Nucleus accumbens (tissue), 56 donors: ENCODE measurements at regions not wholly inside any gene's neighbourhood (a gene's known extent, or its start where the extent isn't known, plus 50 kb on each side); places are given as distances from the start of the nearest gene placed in this dataset.

ENCODE experiments used
- DNase-seq, 56 donors: peaks; one replicate each; lab custom pipeline; 2025; lab: John Stamatoyannopoulos, UW

DNA sequence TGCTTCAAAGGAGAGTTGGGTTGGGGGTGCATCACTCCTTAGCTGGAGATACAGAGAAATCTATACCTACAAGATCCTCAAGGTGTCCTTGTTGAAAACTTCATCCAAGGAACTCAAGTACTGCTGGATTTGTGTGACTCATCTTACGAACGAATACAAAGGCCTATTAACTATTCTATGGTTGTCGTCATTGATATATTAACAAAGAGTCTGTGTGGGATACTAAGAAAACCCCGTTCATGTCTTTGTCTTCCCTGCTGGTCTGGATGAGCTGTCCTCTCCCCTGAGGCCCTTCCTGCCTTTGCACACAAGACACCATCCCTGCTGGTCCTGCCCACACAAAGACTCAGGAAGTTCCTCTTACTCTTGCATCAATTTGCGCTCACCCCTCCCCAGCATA is 54.9 kb upstream of the IRF2 start:
- DNase-seq: peak in 13 of 56 donors; percentile 1 to 41 (median 11)

DNA sequence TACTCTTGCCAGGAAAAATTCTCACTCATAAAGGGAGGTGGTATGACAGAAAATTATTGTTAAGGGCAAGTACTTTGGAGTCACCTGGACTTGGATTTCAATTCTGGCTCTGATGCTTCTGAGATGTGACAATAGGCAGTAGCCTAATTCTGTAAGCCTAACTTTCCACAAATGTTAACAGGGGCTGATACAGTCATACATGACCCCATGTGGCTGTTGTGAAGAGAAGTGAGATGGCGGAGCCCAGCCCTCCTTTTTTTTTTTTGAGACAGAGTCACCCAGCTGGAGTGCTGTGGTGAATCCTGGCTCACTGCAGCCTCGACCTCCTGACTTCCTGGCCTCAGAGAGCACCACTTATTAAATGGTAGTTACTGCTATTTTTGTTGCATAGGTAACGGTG is 54.4 kb upstream of the IRF2 start:
- no peak for DNase-seq

DNA sequence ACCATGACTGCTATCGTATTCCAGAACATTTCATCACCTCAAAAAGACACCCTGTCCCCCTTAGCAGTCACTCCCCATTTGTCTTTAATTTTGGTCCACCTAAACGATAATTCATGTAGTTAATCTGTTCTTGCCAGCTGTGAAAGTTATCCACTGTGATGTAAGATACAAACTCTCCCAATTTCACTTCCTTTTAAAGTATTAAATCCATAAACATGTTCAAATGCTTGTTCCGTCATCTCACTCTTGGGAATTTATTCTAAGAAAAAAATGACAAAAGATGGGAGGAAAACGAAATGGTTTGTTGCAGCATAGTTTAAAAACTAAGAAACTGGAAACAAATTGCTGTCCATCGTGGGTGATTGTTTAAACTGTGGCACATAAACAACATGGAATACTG is 53.7 kb upstream of the IRF2 start:
- DNase-seq: no peak

DNA sequence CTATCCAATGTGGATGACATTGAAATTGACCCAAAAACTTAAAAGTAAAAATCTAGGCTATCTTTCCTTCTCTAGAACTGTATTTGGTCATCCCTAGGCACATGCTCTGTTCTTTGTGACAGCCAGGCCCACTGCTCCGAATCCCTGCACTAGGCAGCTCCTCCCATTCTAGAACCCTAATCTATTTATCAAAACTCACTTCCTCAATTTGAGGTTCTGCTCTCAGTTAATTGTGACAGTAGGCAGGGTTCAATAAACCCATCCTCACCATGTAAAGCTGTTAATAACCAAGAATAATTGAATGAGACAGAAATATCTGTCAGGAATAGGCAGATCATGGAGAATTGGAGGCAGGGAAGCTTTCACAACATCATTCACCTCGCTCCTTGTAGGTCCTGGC is 51.9 kb upstream of the IRF2 start:
- no peak for DNase-seq
